ENCODE measurements at regions not wholly inside any gene's neighbourhood (a gene's known extent, or its start where the extent isn't known, plus 50 kb on each side); places are given as distances from the start of the nearest gene placed in this dataset.

DNA sequence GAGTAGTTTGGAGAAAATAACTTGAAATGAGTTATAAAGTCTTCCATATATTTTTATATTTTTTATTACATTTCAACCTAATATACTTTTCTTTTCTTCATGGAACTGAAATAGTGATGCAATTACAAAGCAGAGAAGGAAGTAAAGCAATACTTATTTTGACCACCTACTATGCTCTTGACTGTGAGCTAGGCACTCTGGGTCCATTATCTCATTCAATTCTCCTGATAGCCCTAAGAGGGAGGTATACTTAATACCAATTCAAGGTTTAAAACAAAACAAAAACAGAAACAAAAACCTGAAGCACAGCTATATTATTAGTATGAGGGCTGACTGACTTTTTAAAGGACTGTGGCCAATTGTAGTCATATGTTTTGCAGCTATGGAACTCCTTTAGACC is 193.5 kb downstream of the MAD2L1 start:
- no peak overlapping the region for H3K4me3 ChIP-seq (ENCODE audit: low read depth in 1 of 3, low read length in 3 of 3)
- H3K9me3 ChIP-seq (ENCODE audit: control insufficient read depth in 4 of 4, low read length in 3 of 4) = no peaks in the 10 kb centered on the region
- no peaks in the 10 kb centered on the region for H3K4me1 ChIP-seq (ENCODE audit: control insufficient read depth in 4 of 4, insufficient read depth in 4 of 4, low read length in 3 of 4)
- TF ChIP-seq, protein P1, sequence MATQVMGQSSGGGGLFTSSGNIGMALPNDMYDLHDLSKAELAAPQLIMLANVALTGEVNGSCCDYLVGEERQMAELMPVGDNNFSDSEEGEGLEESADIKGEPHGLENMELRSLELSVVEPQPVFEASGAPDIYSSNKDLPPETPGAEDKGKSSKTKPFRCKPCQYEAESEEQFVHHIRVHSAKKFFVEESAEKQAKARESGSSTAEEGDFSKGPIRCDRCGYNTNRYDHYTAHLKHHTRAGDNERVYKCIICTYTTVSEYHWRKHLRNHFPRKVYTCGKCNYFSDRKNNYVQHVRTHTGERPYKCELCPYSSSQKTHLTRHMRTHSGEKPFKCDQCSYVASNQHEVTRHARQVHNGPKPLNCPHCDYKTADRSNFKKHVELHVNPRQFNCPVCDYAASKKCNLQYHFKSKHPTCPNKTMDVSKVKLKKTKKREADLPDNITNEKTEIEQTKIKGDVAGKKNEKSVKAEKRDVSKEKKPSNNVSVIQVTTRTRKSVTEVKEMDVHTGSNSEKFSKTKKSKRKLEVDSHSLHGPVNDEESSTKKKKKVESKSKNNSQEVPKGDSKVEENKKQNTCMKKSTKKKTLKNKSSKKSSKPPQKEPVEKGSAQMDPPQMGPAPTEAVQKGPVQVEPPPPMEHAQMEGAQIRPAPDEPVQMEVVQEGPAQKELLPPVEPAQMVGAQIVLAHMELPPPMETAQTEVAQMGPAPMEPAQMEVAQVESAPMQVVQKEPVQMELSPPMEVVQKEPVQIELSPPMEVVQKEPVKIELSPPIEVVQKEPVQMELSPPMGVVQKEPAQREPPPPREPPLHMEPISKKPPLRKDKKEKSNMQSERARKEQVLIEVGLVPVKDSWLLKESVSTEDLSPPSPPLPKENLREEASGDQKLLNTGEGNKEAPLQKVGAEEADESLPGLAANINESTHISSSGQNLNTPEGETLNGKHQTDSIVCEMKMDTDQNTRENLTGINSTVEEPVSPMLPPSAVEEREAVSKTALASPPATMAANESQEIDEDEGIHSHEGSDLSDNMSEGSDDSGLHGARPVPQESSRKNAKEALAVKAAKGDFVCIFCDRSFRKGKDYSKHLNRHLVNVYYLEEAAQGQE (IDR thresholded peaks at IDR 0.05) = no peak
- TF ChIP-seq RAD21 (IDR thresholded peaks at IDR 0.05) = no peak
- TF ChIP-seq NR2F2 (IDR thresholded peaks at IDR 0.05) = no peak
- no peak for TF ChIP-seq EGR1 (IDR thresholded peaks at IDR 0.05; ENCODE audit: low read depth in 2 of 2)
- TF ChIP-seq JUND (IDR thresholded peaks at IDR 0.05) = no peak
- no peak for TF ChIP-seq RXRA (IDR thresholded peaks at IDR 0.05)
- H3K9ac ChIP-seq (ENCODE audit: low read depth in 1 of 2, low read length in 2 of 2) = no peak overlapping the region
- DNase-seq (ENCODE audit: low spot score) = no peak
- no peaks in the 10 kb centered on the region for H3K36me3 ChIP-seq (ENCODE audit: control insufficient read depth in 4 of 4, insufficient read depth in 3 of 4, low read depth in 1 of 4, low read length in 3 of 4)
- H3K27me3 ChIP-seq (ENCODE audit: control insufficient read depth in 4 of 4, insufficient read depth in 4 of 4, low read length in 3 of 4) = no peaks in the 10 kb centered on the region
- no peak overlapping the region for H3K27ac ChIP-seq (ENCODE audit: low read depth in 1 of 2, low read length in 2 of 2)

DNA sequence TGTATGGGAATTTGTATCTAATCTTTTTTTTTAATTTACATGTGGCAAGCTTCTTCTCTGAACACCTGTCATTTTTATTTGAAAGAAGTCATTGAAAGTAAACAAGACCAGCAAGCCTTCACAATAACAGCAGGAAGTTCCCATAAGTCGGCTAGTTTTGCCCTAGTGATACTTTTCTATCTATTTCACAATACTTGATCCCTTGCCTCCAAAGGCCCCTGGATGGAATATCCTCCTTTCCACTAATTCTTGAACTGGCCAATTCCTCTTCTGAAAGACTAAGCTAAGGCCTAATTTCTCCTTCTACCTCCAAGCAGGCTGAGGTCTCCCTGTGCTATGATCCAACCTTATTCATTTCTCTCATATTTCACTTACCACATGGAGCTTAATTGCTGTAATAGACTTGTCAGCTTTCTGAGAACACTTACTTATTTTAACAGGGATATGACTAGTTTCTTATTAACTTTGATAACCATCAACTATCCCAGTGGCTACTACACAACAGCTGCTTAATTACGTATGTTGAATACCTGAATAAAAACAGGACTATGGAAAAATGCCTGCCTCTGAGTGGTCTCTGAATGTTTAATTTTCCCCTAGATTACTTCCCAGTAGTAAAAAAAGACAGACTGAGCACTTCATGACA is 194.2 kb downstream of the MAD2L1 start:
- Histone ChIP-seq H3K9ac (ENCODE audit: low read depth in 1 of 2, low read length in 2 of 2) (no peak overlapping the region), H3K9me3 (ENCODE audit: control insufficient read depth in 4 of 4, low read length in 3 of 4) (no peaks in the 10 kb centered on the region), H3K27me3 (ENCODE audit: control insufficient read depth in 4 of 4, insufficient read depth in 4 of 4, low read length in 3 of 4) (no peaks in the 10 kb centered on the region), H3K4me3 (ENCODE audit: low read depth in 1 of 3, low read length in 3 of 3) (no peak overlapping the region), H3K36me3 (ENCODE audit: control insufficient read depth in 4 of 4, insufficient read depth in 3 of 4, low read depth in 1 of 4, low read length in 3 of 4) (no peaks in the 10 kb centered on the region), H3K27ac (ENCODE audit: low read depth in 1 of 2, low read length in 2 of 2) (no peak overlapping the region), H3K4me1 (ENCODE audit: control insufficient read depth in 4 of 4, insufficient read depth in 4 of 4, low read length in 3 of 4) (no peaks in the 10 kb centered on the region)
- no peak for DNase-seq (ENCODE audit: low spot score)
- TF ChIP-seq, protein P2, sequence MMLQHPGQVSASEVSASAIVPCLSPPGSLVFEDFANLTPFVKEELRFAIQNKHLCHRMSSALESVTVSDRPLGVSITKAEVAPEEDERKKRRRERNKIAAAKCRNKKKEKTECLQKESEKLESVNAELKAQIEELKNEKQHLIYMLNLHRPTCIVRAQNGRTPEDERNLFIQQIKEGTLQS (IDR thresholded peaks at IDR 0.05) = no peak
- TF ChIP-seq FOXA2 (IDR thresholded peaks at IDR 0.05) = no peak
- WGBS = 62% methylated on average over 2 of the region's 2 CpGs

DNA sequence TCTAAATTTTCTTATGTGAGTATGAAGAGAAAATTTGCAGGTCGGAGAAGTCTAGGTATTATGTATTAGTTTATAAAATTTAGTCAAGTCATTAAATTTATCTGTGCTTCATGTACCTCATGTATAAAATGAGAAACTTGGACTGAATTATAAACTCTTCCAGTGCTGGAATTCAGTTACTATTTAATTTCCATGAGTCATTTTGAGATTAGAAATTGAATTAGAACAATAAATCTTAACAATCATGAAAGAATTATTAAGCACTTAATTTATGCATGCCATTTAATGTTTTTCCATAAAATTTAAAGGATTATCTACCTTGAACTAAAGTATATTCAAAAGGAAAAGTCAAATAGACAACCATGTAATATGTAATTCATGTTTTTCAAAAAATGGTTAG is 195.8 kb downstream of the MAD2L1 start:
- DNase-seq (ENCODE audit: low spot score) = no peak
- no peaks in the 10 kb centered on the region for H3K36me3 ChIP-seq (ENCODE audit: control insufficient read depth in 4 of 4, insufficient read depth in 3 of 4, low read depth in 1 of 4, low read length in 3 of 4)
- no peak overlapping the region for H3K27ac ChIP-seq (ENCODE audit: low read depth in 1 of 2, low read length in 2 of 2)
- H3K27me3 ChIP-seq (ENCODE audit: control insufficient read depth in 4 of 4, insufficient read depth in 4 of 4, low read length in 3 of 4) = no peaks in the 10 kb centered on the region
- TF ChIP-seq, protein P1 (IDR thresholded peaks at IDR 0.05) = no peak
- no peak for TF ChIP-seq FOXA2 (IDR thresholded peaks at IDR 0.05)
- no peak for TF ChIP-seq HNF4A (conservative IDR thresholded peaks at IDR 0.05)
- TF ChIP-seq TAF1 (conservative IDR thresholded peaks at IDR 0.05) = no peak
- no peak for TF ChIP-seq RAD21 (IDR thresholded peaks at IDR 0.05)
- no peak for TF ChIP-seq FOXA1 (IDR thresholded peaks at IDR 0.05)
- TF ChIP-seq, protein P3, sequence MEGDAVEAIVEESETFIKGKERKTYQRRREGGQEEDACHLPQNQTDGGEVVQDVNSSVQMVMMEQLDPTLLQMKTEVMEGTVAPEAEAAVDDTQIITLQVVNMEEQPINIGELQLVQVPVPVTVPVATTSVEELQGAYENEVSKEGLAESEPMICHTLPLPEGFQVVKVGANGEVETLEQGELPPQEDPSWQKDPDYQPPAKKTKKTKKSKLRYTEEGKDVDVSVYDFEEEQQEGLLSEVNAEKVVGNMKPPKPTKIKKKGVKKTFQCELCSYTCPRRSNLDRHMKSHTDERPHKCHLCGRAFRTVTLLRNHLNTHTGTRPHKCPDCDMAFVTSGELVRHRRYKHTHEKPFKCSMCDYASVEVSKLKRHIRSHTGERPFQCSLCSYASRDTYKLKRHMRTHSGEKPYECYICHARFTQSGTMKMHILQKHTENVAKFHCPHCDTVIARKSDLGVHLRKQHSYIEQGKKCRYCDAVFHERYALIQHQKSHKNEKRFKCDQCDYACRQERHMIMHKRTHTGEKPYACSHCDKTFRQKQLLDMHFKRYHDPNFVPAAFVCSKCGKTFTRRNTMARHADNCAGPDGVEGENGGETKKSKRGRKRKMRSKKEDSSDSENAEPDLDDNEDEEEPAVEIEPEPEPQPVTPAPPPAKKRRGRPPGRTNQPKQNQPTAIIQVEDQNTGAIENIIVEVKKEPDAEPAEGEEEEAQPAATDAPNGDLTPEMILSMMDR (IDR thresholded peaks at IDR 0.05; ENCODE audit: low read depth, low read length, missing input control) = no peak
- no peak for TF ChIP-seq YY1 (IDR thresholded peaks at IDR 0.05)
- no peak for TF ChIP-seq JUND (IDR thresholded peaks at IDR 0.05)
- TF ChIP-seq, protein P4, sequence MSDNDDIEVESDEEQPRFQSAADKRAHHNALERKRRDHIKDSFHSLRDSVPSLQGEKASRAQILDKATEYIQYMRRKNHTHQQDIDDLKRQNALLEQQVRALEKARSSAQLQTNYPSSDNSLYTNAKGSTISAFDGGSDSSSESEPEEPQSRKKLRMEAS (IDR thresholded peaks at IDR 0.05) = no peak
- no peak for TF ChIP-seq RXRA (IDR thresholded peaks at IDR 0.05)
- no peak for TF ChIP-seq HNF4G (IDR thresholded peaks at IDR 0.05)
- H3K9ac ChIP-seq (ENCODE audit: low read depth in 1 of 2, low read length in 2 of 2) = no peak overlapping the region
- H3K4me3 ChIP-seq (ENCODE audit: low read depth in 1 of 3, low read length in 3 of 3) = no peak overlapping the region
- no peaks in the 10 kb centered on the region for H3K4me1 ChIP-seq (ENCODE audit: control insufficient read depth in 4 of 4, insufficient read depth in 4 of 4, low read length in 3 of 4)
- H3K9me3 ChIP-seq (ENCODE audit: control insufficient read depth in 4 of 4, low read length in 3 of 4) = no peaks in the 10 kb centered on the region
- WGBS = 76% methylated on average over 1 of the region's 1 CpG
